Lower leg skin (tissue), 4 donors: ENCODE measurements at regions not wholly inside any gene's neighbourhood (a gene's known extent, or its start where the extent isn't known, plus 50 kb on each side); places are given as distances from the start of the nearest gene placed in this dataset.

Experiments used
- DNase-seq, 2 donors: peaks; one replicate each; pipeline ENCODE4 v3.0.0-alpha.2; 2019; ENCODE audit warnings: low spot score in 2 of 2
- H3K4me3 ChIP-seq: fragments of 200-600 bp; sonication (generic); 2 replicates; pipeline ENCODE4 v1.5.1; 2017; ENCODE audit warnings: mild to moderate bottlenecking, low read depth; ENCODE audit not compliant: poor library complexity, severe bottlenecking
- CTCF ChIP-seq, 3 donors: fragments of 450-650 bp; IDR thresholded peaks; one replicate each; pipeline ENCODE4 v1.5.1; 2016; ENCODE audit warnings: antibody characterized with exemption in 3 of 3, mild to moderate bottlenecking in 3 of 3, moderate library complexity in 2 of 3
- POLR2A ChIP-seq, 2 donors: fragments of 450-650 bp; IDR thresholded peaks; one replicate each; pipeline ENCODE4 v1.6.1; 2016 to 2017; ENCODE audit warnings: antibody characterized with exemption in 2 of 2, mild to moderate bottlenecking in 1 of 2, moderate library complexity in 1 of 2
- WGBS, 2 donors: methylation state at CpG; one replicate each; pipeline ENCODE4 v1.1.5; 2018; 5-methylcytosine and 5-hydroxymethylcytosine counted together
- intact Hi-C: fragments of 100-400 bp; cut with DNase I; formaldehyde crosslinking; loops from one replicate; pipeline ENCODE4 v1.15.0; 2023; ENCODE audit warnings: low total_unique reads

GRCh38 chr10:3512263-3512662 is 272.7 kb downstream of the KLF6 start:
- H3K4me3 ChIP-seq, result no peak overlapping the region
- TF ChIP-seq POLR2A (IDR thresholded peaks at IDR 0.05) (no peak), CTCF (IDR thresholded peaks at IDR 0.05) (no peak)
- DNase-seq, result no peak
- WGBS, 2 donors, result 75 to 82% methylated on average over 8 of the region's 8 CpGs
- intact Hi-C loops, result no loop called here

- no peak for DNase-seq
- TF ChIP-seq CTCF (IDR thresholded peaks at IDR 0.05), result no peak
- TF ChIP-seq POLR2A (IDR thresholded peaks at IDR 0.05), result no peak
- intact Hi-C loops, result no loop called here
- no peak overlapping the region for H3K4me3 ChIP-seq
- 82 to 90% methylated on average over 5 of the region's 5 CpGs for WGBS, 2 donors
These were observed 273.5 kb downstream of the KLF6 start for GRCh38 chr10:3511483-3511882.

- intact Hi-C loops, result no loop called here
- 78 to 79% methylated on average over 6 of the region's 6 CpGs for WGBS, 2 donors
- TF ChIP-seq POLR2A (IDR thresholded peaks at IDR 0.05) (no peak), CTCF (IDR thresholded peaks at IDR 0.05) (no peak)
- H3K4me3 ChIP-seq, result no peak overlapping the region
- DNase-seq, result no peak
These were observed 274.3 kb downstream of the KLF6 start for GRCh38 chr10:3510741-3511140.

GRCh38 chr10:3509355-3509754 is 275.7 kb downstream of the KLF6 start:
- no peak for DNase-seq
- WGBS, 2 donors, result 89 to 95% methylated on average over 3 of the region's 3 CpGs
- TF ChIP-seq CTCF (IDR thresholded peaks at IDR 0.05), result no peak
- TF ChIP-seq POLR2A (IDR thresholded peaks at IDR 0.05), result no peak
- intact Hi-C loops, result no loop called here
- H3K4me3 ChIP-seq, result no peak overlapping the region

- H3K4me3 ChIP-seq, result no peak overlapping the region
- intact Hi-C loops, result no loop called here
- WGBS, 2 donors, result 84 to 87% methylated on average over 13 of the region's 13 CpGs
- TF ChIP-seq CTCF (IDR thresholded peaks at IDR 0.05), result no peak
- DNase-seq, result no peak
These were observed 281.7 kb downstream of the KLF6 start for GRCh38 chr10:3503299-3503698.

- intact Hi-C loops, result no loop called here
- 89 to 93% methylated on average over 6 of the region's 6 CpGs for WGBS, 2 donors
- TF ChIP-seq CTCF (IDR thresholded peaks at IDR 0.05) (no peak), POLR2A (IDR thresholded peaks at IDR 0.05) (no peak)
- no peak for DNase-seq
- no peak overlapping the region for H3K4me3 ChIP-seq
These were observed 282.3 kb downstream of the KLF6 start for GRCh38 chr10:3502673-3503072.
